ENCODE measurements at regions not wholly inside any gene's neighbourhood (a gene's known extent, or its start where the extent isn't known, plus 50 kb on each side); places are given as distances from the start of the nearest gene placed in this dataset.

DNA sequence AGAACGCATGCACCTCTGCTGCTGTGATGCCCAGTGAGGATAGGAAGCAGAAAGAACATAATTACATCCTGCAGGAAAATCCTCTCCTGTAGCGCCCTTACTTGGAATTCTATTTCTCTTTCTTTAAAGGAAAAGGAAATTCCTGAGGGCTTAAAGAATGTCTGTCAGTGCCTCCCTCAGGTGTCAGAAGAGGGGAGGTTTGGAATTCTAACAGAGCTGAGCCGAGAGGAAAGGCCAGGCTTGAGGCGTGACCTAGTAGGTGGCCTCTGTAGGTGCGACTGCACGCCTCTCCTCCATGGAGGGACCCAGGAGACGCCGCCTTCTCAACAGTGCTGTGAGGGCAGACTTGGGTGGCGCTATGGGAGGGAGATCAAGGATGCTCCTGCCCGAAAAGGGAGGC is 55.9 kb upstream of the ERCC6L2 start (continued):
- TF ChIP-seq, protein P1, sequence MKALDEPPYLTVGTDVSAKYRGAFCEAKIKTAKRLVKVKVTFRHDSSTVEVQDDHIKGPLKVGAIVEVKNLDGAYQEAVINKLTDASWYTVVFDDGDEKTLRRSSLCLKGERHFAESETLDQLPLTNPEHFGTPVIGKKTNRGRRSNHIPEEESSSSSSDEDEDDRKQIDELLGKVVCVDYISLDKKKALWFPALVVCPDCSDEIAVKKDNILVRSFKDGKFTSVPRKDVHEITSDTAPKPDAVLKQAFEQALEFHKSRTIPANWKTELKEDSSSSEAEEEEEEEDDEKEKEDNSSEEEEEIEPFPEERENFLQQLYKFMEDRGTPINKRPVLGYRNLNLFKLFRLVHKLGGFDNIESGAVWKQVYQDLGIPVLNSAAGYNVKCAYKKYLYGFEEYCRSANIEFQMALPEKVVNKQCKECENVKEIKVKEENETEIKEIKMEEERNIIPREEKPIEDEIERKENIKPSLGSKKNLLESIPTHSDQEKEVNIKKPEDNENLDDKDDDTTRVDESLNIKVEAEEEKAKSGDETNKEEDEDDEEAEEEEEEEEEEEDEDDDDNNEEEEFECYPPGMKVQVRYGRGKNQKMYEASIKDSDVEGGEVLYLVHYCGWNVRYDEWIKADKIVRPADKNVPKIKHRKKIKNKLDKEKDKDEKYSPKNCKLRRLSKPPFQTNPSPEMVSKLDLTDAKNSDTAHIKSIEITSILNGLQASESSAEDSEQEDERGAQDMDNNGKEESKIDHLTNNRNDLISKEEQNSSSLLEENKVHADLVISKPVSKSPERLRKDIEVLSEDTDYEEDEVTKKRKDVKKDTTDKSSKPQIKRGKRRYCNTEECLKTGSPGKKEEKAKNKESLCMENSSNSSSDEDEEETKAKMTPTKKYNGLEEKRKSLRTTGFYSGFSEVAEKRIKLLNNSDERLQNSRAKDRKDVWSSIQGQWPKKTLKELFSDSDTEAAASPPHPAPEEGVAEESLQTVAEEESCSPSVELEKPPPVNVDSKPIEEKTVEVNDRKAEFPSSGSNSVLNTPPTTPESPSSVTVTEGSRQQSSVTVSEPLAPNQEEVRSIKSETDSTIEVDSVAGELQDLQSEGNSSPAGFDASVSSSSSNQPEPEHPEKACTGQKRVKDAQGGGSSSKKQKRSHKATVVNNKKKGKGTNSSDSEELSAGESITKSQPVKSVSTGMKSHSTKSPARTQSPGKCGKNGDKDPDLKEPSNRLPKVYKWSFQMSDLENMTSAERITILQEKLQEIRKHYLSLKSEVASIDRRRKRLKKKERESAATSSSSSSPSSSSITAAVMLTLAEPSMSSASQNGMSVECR (CRISPR knock-in tag; IDR thresholded peaks at IDR 0.05; ENCODE audit: borderline replicate concordance) = no peak
- TF ChIP-seq ETV6 (CRISPR knock-in tag; IDR thresholded peaks at IDR 0.05) = no peak
- no peak for TF ChIP-seq FOXP1 (CRISPR knock-in tag; IDR thresholded peaks at IDR 0.05; ENCODE audit: borderline replicate concordance)
- TF ChIP-seq, protein P2, sequence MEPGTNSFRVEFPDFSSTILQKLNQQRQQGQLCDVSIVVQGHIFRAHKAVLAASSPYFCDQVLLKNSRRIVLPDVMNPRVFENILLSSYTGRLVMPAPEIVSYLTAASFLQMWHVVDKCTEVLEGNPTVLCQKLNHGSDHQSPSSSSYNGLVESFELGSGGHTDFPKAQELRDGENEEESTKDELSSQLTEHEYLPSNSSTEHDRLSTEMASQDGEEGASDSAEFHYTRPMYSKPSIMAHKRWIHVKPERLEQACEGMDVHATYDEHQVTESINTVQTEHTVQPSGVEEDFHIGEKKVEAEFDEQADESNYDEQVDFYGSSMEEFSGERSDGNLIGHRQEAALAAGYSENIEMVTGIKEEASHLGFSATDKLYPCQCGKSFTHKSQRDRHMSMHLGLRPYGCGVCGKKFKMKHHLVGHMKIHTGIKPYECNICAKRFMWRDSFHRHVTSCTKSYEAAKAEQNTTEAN (CRISPR knock-in tag; IDR thresholded peaks at IDR 0.05) = no peak
- TF ChIP-seq, protein P3, sequence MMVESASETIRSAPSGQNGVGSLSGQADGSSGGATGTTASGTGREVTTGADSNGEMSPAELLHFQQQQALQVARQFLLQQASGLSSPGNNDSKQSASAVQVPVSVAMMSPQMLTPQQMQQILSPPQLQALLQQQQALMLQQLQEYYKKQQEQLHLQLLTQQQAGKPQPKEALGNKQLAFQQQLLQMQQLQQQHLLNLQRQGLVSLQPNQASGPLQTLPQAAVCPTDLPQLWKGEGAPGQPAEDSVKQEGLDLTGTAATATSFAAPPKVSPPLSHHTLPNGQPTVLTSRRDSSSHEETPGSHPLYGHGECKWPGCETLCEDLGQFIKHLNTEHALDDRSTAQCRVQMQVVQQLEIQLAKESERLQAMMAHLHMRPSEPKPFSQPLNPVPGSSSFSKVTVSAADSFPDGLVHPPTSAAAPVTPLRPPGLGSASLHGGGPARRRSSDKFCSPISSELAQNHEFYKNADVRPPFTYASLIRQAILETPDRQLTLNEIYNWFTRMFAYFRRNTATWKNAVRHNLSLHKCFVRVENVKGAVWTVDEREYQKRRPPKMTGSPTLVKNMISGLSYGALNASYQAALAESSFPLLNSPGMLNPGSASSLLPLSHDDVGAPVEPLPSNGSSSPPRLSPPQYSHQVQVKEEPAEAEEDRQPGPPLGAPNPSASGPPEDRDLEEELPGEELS (CRISPR knock-in tag; IDR thresholded peaks at IDR 0.05) = no peak
- no peak for TF ChIP-seq NFATC4 (CRISPR knock-in tag; IDR thresholded peaks at IDR 0.05)
- TF ChIP-seq NR1H2 (CRISPR knock-in tag; IDR thresholded peaks at IDR 0.05) = no peak
- no peak for TF ChIP-seq JUN (CRISPR knock-in tag; IDR thresholded peaks at IDR 0.05)
- TF ChIP-seq, protein P4, sequence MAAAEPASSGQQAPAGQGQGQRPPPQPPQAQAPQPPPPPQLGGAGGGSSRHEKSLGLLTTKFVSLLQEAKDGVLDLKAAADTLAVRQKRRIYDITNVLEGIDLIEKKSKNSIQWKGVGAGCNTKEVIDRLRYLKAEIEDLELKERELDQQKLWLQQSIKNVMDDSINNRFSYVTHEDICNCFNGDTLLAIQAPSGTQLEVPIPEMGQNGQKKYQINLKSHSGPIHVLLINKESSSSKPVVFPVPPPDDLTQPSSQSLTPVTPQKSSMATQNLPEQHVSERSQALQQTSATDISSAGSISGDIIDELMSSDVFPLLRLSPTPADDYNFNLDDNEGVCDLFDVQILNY (CRISPR knock-in tag; IDR thresholded peaks at IDR 0.05) = no peak
- TF ChIP-seq KAT7 (CRISPR knock-in tag; IDR thresholded peaks at IDR 0.05; ENCODE audit: borderline replicate concordance) = no peak
- TF ChIP-seq, protein P5, sequence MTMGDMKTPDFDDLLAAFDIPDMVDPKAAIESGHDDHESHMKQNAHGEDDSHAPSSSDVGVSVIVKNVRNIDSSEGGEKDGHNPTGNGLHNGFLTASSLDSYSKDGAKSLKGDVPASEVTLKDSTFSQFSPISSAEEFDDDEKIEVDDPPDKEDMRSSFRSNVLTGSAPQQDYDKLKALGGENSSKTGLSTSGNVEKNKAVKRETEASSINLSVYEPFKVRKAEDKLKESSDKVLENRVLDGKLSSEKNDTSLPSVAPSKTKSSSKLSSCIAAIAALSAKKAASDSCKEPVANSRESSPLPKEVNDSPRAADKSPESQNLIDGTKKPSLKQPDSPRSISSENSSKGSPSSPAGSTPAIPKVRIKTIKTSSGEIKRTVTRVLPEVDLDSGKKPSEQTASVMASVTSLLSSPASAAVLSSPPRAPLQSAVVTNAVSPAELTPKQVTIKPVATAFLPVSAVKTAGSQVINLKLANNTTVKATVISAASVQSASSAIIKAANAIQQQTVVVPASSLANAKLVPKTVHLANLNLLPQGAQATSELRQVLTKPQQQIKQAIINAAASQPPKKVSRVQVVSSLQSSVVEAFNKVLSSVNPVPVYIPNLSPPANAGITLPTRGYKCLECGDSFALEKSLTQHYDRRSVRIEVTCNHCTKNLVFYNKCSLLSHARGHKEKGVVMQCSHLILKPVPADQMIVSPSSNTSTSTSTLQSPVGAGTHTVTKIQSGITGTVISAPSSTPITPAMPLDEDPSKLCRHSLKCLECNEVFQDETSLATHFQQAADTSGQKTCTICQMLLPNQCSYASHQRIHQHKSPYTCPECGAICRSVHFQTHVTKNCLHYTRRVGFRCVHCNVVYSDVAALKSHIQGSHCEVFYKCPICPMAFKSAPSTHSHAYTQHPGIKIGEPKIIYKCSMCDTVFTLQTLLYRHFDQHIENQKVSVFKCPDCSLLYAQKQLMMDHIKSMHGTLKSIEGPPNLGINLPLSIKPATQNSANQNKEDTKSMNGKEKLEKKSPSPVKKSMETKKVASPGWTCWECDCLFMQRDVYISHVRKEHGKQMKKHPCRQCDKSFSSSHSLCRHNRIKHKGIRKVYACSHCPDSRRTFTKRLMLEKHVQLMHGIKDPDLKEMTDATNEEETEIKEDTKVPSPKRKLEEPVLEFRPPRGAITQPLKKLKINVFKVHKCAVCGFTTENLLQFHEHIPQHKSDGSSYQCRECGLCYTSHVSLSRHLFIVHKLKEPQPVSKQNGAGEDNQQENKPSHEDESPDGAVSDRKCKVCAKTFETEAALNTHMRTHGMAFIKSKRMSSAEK (CRISPR knock-in tag; IDR thresholded peaks at IDR 0.05; ENCODE audit: borderline replicate concordance) = no peak
- no peak for TF ChIP-seq CBFB (CRISPR knock-in tag; IDR thresholded peaks at IDR 0.05; ENCODE audit: low read depth)
- TF ChIP-seq TEAD4 (CRISPR knock-in tag; IDR thresholded peaks at IDR 0.05) = no peak
- no peak for TF ChIP-seq SOX15 (CRISPR knock-in tag; IDR thresholded peaks at IDR 0.05)
- TF ChIP-seq, protein P6, sequence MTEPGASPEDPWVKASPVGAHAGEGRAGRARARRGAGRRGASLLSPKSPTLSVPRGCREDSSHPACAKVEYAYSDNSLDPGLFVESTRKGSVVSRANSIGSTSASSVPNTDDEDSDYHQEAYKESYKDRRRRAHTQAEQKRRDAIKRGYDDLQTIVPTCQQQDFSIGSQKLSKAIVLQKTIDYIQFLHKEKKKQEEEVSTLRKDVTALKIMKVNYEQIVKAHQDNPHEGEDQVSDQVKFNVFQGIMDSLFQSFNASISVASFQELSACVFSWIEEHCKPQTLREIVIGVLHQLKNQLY (CRISPR knock-in tag; IDR thresholded peaks at IDR 0.05) = no peak
- TF ChIP-seq HMGA2 (CRISPR knock-in tag; IDR thresholded peaks at IDR 0.05) = no peak

All from WTC11 (cell line).